PC-9 (cell line): ENCODE measurements at regions not wholly inside any gene's neighbourhood (a gene's known extent, or its start where the extent isn't known, plus 50 kb on each side); places are given as distances from the start of the nearest gene placed in this dataset.

Experiments used
- BruUV-seq: library from RNA; stranded (reverse); fragments of 400-500 nt; replicated peaks from 2 replicates; lab custom pipeline; 2021; lab: Mats Ljungman, UMichigan
- CTCF ChIA-PET: fragments of 300-600 bp; sonication (Branson Sonifier 250); formaldehyde crosslinking; loops from one replicate; lab custom pipeline; 2022; ENCODE audit warnings: antibody characterized with exemption; lab: Charles Lee
- POLR2A ChIA-PET: fragments of 300-600 bp; sonication (Branson Sonifier 250); formaldehyde crosslinking; loops from one replicate; lab custom pipeline; 2022; ENCODE audit warnings: antibody characterized with exemption; ENCODE audit not compliant: unreplicated experiment; lab: Charles Lee
- DNase-seq, 2 experiments: peaks; one replicate each; pipeline versions ENCODE4 v3.0.0 to v3.0.0-alpha.2; 2015 to 2022; ENCODE audit warnings: mixed read lengths in 1 of 2
- H2AFZ ChIP-seq: fragments of 200-600 bp; sonication (generic); 2 replicates; pipeline ENCODE4 v1.8.1; 2017; ENCODE audit warnings: antibody characterized with exemption
- H3F3A ChIP-seq: fragments of 200-600 bp; sonication (generic); 2 replicates; pipeline ENCODE4 v1.8.1; 2017; ENCODE audit warnings: antibody characterized with exemption, mild to moderate bottlenecking, low read depth; ENCODE audit not compliant: insufficient read depth
- H3K27ac ChIP-seq: fragments of 200-600 bp; sonication (generic); 2 replicates; pipeline ENCODE4 v1.6.1; 2016; ENCODE audit warnings: mixed run types
- H3K27me3 ChIP-seq: fragments of 200-600 bp; sonication (generic); 2 replicates; pipeline ENCODE4 v1.6.1; 2016; ENCODE audit warnings: low read depth, mixed run types; ENCODE audit not compliant: insufficient read depth
- H3K36me3 ChIP-seq: fragments of 200-600 bp; sonication (generic); 2 replicates; pipeline ENCODE4 v1.6.1; 2016; ENCODE audit warnings: low read depth, mixed run types
- H3K4me1 ChIP-seq: fragments of 200-600 bp; sonication (generic); replicated peaks from 2 replicates; pipeline ENCODE4 v1.6.1; 2016; ENCODE audit warnings: mixed run types; ENCODE audit not compliant: insufficient read depth
- H3K4me2 ChIP-seq: fragments of 200-600 bp; sonication (generic); 2 replicates; pipeline ENCODE4 v1.6.1; 2017; ENCODE audit warnings: mixed run types
- H3K4me3 ChIP-seq: fragments of 200-600 bp; sonication (generic); 2 replicates; pipeline ENCODE4 v1.6.1; 2016; ENCODE audit warnings: mixed run types
- H3K79me2 ChIP-seq: fragments of 200-600 bp; sonication (generic); 2 replicates; pipeline ENCODE4 v1.6.1; 2017; ENCODE audit warnings: low read depth, mixed run types
- H3K9me2 ChIP-seq: fragments of 200-600 bp; sonication (generic); 2 replicates; pipeline ENCODE4 v1.8.1; 2017; ENCODE audit warnings: mild to moderate bottlenecking; ENCODE audit not compliant: insufficient read depth
- H3K9me3 ChIP-seq: fragments of 200-600 bp; sonication (generic); 2 replicates; pipeline ENCODE4 v1.8.1; 2016; ENCODE audit warnings: low read depth; ENCODE audit not compliant: insufficient read depth
- H4K20me1 ChIP-seq: fragments of 200-600 bp; sonication (generic); 2 replicates; pipeline ENCODE4 v1.8.1; 2017; ENCODE audit not compliant: insufficient read depth
- EZH2 ChIP-seq: fragments of 200-600 bp; sonication (generic); IDR thresholded peaks from 2 replicates; pipeline ENCODE4 v1.8.0; 2017; ENCODE audit warnings: antibody characterized with exemption, low read depth
- intact Hi-C: fragments of 100-400 bp; cut with micrococcal nuclease; formaldehyde crosslinking; loops from one replicate; pipeline ENCODE4 v1.10.0; 2022; ENCODE audit not compliant: unreplicated experiment
- TF ChIP-seq, protein P1 (sequence below): fragments of 200-600 bp; sonication (generic); conservative IDR thresholded peaks from 2 replicates; pipeline ENCODE4 v1.6.1; 2017; ENCODE audit warnings: mixed run types, antibody characterized with exemption, mild to moderate bottlenecking, moderate library complexity

DNA sequence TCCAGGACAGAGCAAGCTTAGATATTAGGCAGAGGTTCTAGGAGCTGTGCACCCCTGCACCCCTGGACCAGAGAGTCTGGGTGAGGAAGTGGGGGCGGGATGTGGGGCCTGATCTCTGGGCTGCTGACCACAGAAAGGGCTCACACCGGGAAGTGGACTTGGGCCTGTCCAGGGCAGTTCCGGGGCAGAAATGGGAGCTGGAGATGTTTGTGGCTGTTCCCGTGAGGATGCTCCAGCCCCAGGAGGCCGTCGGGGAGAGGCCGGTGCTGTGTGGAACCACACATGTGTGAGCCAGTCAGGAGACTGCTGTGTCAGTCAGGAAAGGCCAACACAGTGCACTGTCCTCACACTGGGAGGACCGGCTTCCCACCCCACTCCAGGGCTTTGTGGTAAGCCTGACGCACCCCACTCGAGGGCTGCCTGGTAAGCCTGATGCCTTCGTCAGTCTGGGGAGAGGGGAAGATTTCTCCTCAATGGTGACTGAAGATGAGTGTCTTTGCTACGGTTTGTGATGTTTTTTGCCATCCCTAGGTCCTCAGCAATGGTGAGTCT, 741.0 kb downstream of the BRD1 start:
- H3K4me3 ChIP-seq: no peak overlapping the region
- no peak for DNase-seq
- no peak for TF ChIP-seq EZH2
- TF ChIP-seq, protein P1, sequence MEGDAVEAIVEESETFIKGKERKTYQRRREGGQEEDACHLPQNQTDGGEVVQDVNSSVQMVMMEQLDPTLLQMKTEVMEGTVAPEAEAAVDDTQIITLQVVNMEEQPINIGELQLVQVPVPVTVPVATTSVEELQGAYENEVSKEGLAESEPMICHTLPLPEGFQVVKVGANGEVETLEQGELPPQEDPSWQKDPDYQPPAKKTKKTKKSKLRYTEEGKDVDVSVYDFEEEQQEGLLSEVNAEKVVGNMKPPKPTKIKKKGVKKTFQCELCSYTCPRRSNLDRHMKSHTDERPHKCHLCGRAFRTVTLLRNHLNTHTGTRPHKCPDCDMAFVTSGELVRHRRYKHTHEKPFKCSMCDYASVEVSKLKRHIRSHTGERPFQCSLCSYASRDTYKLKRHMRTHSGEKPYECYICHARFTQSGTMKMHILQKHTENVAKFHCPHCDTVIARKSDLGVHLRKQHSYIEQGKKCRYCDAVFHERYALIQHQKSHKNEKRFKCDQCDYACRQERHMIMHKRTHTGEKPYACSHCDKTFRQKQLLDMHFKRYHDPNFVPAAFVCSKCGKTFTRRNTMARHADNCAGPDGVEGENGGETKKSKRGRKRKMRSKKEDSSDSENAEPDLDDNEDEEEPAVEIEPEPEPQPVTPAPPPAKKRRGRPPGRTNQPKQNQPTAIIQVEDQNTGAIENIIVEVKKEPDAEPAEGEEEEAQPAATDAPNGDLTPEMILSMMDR: no peak
- H3K27me3 ChIP-seq: peaks cover 97% of the 10 kb centered on the region
- BruUV-seq: no TSS peak
- H3K36me3 ChIP-seq: no peaks in the 10 kb centered on the region
- H3K9me2 ChIP-seq: no peaks in the 10 kb centered on the region
- POLR2A ChIA-PET: no interaction called here
- CTCF ChIA-PET: no interaction called here
- no peaks in the 10 kb centered on the region for H3F3A ChIP-seq
- H3K4me1 ChIP-seq: no peaks in the 10 kb centered on the region
- no peak overlapping the region for H3K4me2 ChIP-seq
- H2AFZ ChIP-seq: no peak overlapping the region
- no peaks in the 10 kb centered on the region; the same call in 1 of the 2 replicates for H3K9me3 ChIP-seq
- intact Hi-C loops: no loop called here
- peaks cover 7% of the 10 kb centered on the region; the same call in 1 of the 2 replicates for H4K20me1 ChIP-seq
- H3K79me2 ChIP-seq: no peaks in the 10 kb centered on the region
- no peak overlapping the region for H3K27ac ChIP-seq

DNA sequence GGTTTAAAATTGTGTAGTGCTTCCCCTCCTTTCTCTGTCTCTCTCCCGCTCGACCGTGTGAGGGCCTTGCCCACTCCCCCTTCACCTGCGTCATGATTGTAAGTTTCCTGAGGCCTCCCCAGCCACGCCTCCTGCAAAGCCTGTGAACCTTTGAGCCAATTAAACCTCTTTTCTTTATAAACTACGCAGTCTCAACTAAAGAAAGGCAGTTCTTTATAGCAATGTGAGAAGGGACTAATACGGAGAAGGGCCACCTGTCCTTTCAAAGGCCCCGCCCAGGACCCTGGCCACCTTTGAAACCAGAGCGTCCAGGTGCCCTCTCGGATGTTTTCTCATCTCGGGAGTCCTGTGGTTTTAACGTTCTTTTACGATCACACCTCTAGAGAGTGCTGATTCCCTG, 741.5 kb downstream of the BRD1 start:
- peaks cover 97% of the 10 kb centered on the region for H3K27me3 ChIP-seq
- ChIA-PET CTCF (no interaction called here), POLR2A (no interaction called here)
- H3K4me2 ChIP-seq: no peak overlapping the region
- H2AFZ ChIP-seq: no peak overlapping the region
- no TSS peak for BruUV-seq
- H3K4me1 ChIP-seq: no peaks in the 10 kb centered on the region
- no peak for DNase-seq
- intact Hi-C loops: no loop called here
- no peaks in the 10 kb centered on the region for H3K9me2 ChIP-seq
- H3K79me2 ChIP-seq: no peaks in the 10 kb centered on the region
- no peaks in the 10 kb centered on the region for H3F3A ChIP-seq
- no peaks in the 10 kb centered on the region for H3K36me3 ChIP-seq
- no peak overlapping the region for H3K27ac ChIP-seq
- peaks cover 7% of the 10 kb centered on the region; the same call in 1 of the 2 replicates for H4K20me1 ChIP-seq
- no peak overlapping the region for H3K4me3 ChIP-seq
- TF ChIP-seq, protein P1: no peak
- TF ChIP-seq EZH2: no peak
- no peaks in the 10 kb centered on the region; the same call in 1 of the 2 replicates for H3K9me3 ChIP-seq

DNA sequence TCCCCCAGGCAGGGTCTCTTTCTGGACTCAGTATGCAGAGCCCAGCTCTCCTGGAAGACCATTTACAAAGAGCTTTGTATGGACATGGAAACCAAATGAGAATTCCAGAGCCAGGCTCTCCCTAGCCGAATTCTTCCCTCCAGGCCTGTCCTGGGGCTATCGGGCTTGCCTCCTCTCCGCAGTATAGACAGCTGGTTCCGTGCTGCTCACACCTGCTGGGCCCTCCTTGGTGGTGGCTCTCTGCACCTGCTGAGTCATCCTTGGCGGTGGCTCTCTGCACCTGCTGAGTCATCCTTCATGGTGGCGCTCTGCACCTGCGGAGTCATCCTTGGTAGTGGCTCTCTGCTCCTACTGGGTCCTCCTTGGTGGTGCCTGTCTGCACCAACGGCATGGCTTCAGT, 743.5 kb downstream of the BRD1 start:
- Histone ChIP-seq H3K4me1 (no peaks in the 10 kb centered on the region), H3K79me2 (no peaks in the 10 kb centered on the region), H3K9me2 (no peaks in the 10 kb centered on the region), H3K27ac (no peak overlapping the region), H3K36me3 (no peaks in the 10 kb centered on the region), H2AFZ (no peak overlapping the region), H3F3A (no peaks in the 10 kb centered on the region), H3K4me3 (no peak overlapping the region), H4K20me1 (peaks cover 5% of the 10 kb centered on the region; the same call in 1 of the 2 replicates), H3K9me3 (no peaks in the 10 kb centered on the region; the same call in 1 of the 2 replicates), H3K27me3 (peaks cover 97% of the 10 kb centered on the region), H3K4me2 (no peak overlapping the region)
- CTCF ChIA-PET: no interaction called here
- DNase-seq: no peak
- BruUV-seq: no TSS peak
- POLR2A ChIA-PET: no interaction called here
- intact Hi-C loops: no loop called here
- TF ChIP-seq EZH2: no peak
- TF ChIP-seq, protein P1: no peak
